MM.1S (cell line): ENCODE measurements at regions not wholly inside any gene's neighbourhood (a gene's known extent, or its start where the extent isn't known, plus 50 kb on each side); places are given as distances from the start of the nearest gene placed in this dataset.

Source experiments
- DNase-seq: peaks from one replicate; pipeline ENCODE4 v3.0.0-alpha.2; 2015
- H2AFZ ChIP-seq: fragments of 300-600 bp; sonication (generic); 2 replicates; pipeline ENCODE4 v1.6.0; 2016; ENCODE audit warnings: antibody characterized with exemption, low read length
- H3F3A ChIP-seq: fragments of 300-600 bp; sonication (generic); 2 replicates; pipeline ENCODE4 v1.6.1; 2016; ENCODE audit warnings: mild to moderate bottlenecking, antibody characterized with exemption, low read length, moderate library complexity, mixed read lengths; ENCODE audit not compliant: insufficient read depth
- H3K27ac ChIP-seq: fragments of 300-600 bp; sonication (generic); 2 replicates; pipeline ENCODE4 v1.5.1; 2016; ENCODE audit warnings: mild to moderate bottlenecking, low read length
- H3K27me3 ChIP-seq: fragments of 300-600 bp; sonication (generic); replicated peaks from 2 replicates; pipeline ENCODE4 v1.6.0; 2016; ENCODE audit warnings: low read length; ENCODE audit not compliant: insufficient read depth
- H3K36me3 ChIP-seq: fragments of 300-600 bp; sonication (generic); replicated peaks from 2 replicates; pipeline ENCODE4 v1.6.1; 2016; ENCODE audit warnings: mild to moderate bottlenecking, low read length, mixed read lengths; ENCODE audit not compliant: insufficient read depth
- H3K4me1 ChIP-seq: fragments of 300-600 bp; sonication (generic); 2 replicates; pipeline ENCODE4 v1.6.1; 2016; ENCODE audit warnings: low read length, mixed read lengths
- H3K4me2 ChIP-seq: fragments of 300-600 bp; sonication (generic); 2 replicates; pipeline ENCODE4 v1.6.0; 2016; ENCODE audit warnings: low read depth, low read length
- H3K4me3 ChIP-seq: fragments of 300-600 bp; sonication (generic); 2 replicates; pipeline ENCODE4 v1.5.1; 2016; ENCODE audit warnings: low read length, mixed read lengths
- H3K79me2 ChIP-seq: fragments of 300-600 bp; sonication (generic); 2 replicates; pipeline ENCODE4 v1.6.1; 2016; ENCODE audit warnings: mixed run types, low read length, mixed read lengths
- H3K9ac ChIP-seq: fragments of 300-600 bp; sonication (generic); 2 replicates; pipeline ENCODE4 v1.6.1; 2016; ENCODE audit warnings: low read length, mixed read lengths
- H3K9me2 ChIP-seq: fragments of 300-600 bp; sonication (generic); replicated peaks from 2 replicates; pipeline ENCODE4 v1.6.1; 2016; ENCODE audit warnings: mild to moderate bottlenecking, low read length, mixed read lengths; ENCODE audit not compliant: insufficient read depth
- H3K9me3 ChIP-seq: fragments of 300-600 bp; sonication (generic); replicated peaks from 2 replicates; pipeline ENCODE4 v1.6.1; 2016; ENCODE audit warnings: mild to moderate bottlenecking, low read length, mixed read lengths; ENCODE audit not compliant: insufficient read depth
- H4K20me1 ChIP-seq: fragments of 300-600 bp; sonication (generic); 2 replicates; pipeline ENCODE4 v1.6.1; 2016; ENCODE audit warnings: mild to moderate bottlenecking, low read length, moderate library complexity, mixed read lengths; ENCODE audit not compliant: insufficient read depth
- EZH2 ChIP-seq: fragments of 300-600 bp; sonication (generic); optimal IDR thresholded peaks from 2 replicates; pipeline ENCODE3; 2017; ENCODE audit warnings: low read depth, mild to moderate bottlenecking, antibody characterized with exemption, low read length, mixed read lengths
- EZH2phosphoT487 ChIP-seq: fragments of 300-600 bp; sonication (generic); IDR thresholded peaks from 2 replicates; pipeline ENCODE4 v1.6.1; 2018; ENCODE audit warnings: antibody characterized with exemption, low read length
- TF ChIP-seq, protein P1 (sequence below): fragments of 300-600 bp; sonication (generic); IDR thresholded peaks from 2 replicates; pipeline ENCODE4 v1.5.1; 2016; ENCODE audit warnings: antibody characterized with exemption, low read length, mixed read lengths

DNA sequence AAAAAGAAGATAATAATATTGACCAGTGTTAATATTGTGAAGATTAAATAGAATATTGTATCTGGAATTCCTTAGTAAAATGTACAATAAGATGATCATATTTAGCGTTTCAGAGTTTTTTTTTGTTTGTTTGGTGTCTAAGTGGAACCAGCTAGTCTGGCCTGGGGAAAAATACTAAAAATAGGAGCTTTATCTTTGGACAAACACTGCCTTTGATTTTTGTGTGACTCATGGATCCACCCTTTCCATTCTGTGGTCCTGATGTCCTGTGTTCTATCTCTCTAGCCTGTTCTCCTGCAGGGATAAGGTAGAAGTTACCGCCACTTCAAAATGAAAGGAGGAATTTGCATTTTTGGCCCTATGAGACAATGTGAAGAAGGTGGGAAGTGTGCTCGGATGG is 79.7 kb upstream of the CRBN start:
- TF ChIP-seq, protein P1, sequence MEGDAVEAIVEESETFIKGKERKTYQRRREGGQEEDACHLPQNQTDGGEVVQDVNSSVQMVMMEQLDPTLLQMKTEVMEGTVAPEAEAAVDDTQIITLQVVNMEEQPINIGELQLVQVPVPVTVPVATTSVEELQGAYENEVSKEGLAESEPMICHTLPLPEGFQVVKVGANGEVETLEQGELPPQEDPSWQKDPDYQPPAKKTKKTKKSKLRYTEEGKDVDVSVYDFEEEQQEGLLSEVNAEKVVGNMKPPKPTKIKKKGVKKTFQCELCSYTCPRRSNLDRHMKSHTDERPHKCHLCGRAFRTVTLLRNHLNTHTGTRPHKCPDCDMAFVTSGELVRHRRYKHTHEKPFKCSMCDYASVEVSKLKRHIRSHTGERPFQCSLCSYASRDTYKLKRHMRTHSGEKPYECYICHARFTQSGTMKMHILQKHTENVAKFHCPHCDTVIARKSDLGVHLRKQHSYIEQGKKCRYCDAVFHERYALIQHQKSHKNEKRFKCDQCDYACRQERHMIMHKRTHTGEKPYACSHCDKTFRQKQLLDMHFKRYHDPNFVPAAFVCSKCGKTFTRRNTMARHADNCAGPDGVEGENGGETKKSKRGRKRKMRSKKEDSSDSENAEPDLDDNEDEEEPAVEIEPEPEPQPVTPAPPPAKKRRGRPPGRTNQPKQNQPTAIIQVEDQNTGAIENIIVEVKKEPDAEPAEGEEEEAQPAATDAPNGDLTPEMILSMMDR: no peak
- TF ChIP-seq EZH2phosphoT487 (no peak), EZH2 (no peak)
- Histone ChIP-seq H4K20me1 (no peaks in the 10 kb centered on the region), H3F3A (no peaks in the 10 kb centered on the region), H2AFZ (no peak overlapping the region), H3K9me3 (no peaks in the 10 kb centered on the region), H3K4me2 (no peak overlapping the region), H3K9me2 (no peaks in the 10 kb centered on the region), H3K79me2 (no peaks in the 10 kb centered on the region), H3K4me3 (no peak overlapping the region), H3K9ac (no peak overlapping the region), H3K27me3 (no peaks in the 10 kb centered on the region), H3K27ac (no peak overlapping the region), H3K4me1 (no peaks in the 10 kb centered on the region), H3K36me3 (no peaks in the 10 kb centered on the region)
- no peak for DNase-seq

DNA sequence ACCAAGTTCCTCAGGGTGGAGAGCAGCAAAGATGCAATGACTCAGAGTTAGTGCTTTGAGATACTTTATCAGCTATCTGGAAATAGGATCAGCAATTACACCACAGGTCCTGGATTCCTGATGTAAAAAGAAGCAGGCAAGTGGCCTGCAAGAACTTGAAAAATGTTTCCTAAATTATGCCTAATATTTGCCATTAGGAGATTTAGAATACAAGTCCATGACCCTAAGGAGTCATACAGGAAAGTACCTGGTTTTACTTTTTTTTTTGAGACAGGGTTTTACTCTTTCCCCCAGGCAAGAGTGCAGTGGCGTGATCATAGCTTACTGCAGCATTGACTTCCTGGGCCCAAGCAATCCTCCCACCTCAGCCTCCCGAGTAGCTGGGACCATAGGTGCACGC is 78.8 kb upstream of the CRBN start:
- H3F3A ChIP-seq: no peaks in the 10 kb centered on the region
- no peaks in the 10 kb centered on the region for H3K4me1 ChIP-seq
- TF ChIP-seq EZH2phosphoT487 (no peak), EZH2 (no peak)
- TF ChIP-seq, protein P1: no peak
- no peak for DNase-seq
- no peak overlapping the region for H3K27ac ChIP-seq
- no peak overlapping the region for H2AFZ ChIP-seq
- no peaks in the 10 kb centered on the region for H3K9me3 ChIP-seq
- H4K20me1 ChIP-seq: no peaks in the 10 kb centered on the region
- no peak overlapping the region for H3K9ac ChIP-seq
- H3K27me3 ChIP-seq: no peaks in the 10 kb centered on the region
- H3K36me3 ChIP-seq: no peaks in the 10 kb centered on the region
- no peak overlapping the region for H3K4me3 ChIP-seq
- no peaks in the 10 kb centered on the region for H3K9me2 ChIP-seq
- no peaks in the 10 kb centered on the region for H3K79me2 ChIP-seq
- no peak overlapping the region for H3K4me2 ChIP-seq

DNA sequence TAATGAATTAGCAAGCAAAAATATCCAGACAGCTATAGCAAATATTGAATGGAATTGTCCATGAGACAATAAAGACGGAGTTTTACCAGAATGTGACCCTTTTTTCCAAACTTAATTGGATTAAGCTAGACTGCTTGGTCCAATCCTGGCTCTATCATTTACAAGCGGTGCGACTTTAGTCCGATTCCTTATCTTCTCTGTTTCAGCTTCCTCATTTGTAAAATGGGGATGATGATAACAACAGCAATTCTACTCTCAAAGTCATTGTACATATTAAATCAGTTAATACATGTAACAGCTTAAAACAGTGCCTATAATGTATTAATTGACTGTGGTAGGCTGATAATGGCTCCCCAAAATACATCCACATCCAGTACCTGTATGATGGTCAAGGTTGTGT is 62.1 kb upstream of the CRBN start:
- no peaks in the 10 kb centered on the region for H3K27me3 ChIP-seq
- DNase-seq: no peak
- no peaks in the 10 kb centered on the region for H3F3A ChIP-seq
- no peaks in the 10 kb centered on the region for H3K79me2 ChIP-seq
- no peak for TF ChIP-seq EZH2phosphoT487
- no peak for TF ChIP-seq EZH2
- TF ChIP-seq, protein P1: no peak
- no peak overlapping the region for H3K27ac ChIP-seq
- H3K9me3 ChIP-seq: no peaks in the 10 kb centered on the region
- H3K9ac ChIP-seq: no peak overlapping the region
- no peaks in the 10 kb centered on the region for H4K20me1 ChIP-seq
- H3K4me3 ChIP-seq: no peak overlapping the region
- no peaks in the 10 kb centered on the region for H3K36me3 ChIP-seq
- H3K4me1 ChIP-seq: no peaks in the 10 kb centered on the region
- H3K4me2 ChIP-seq: no peak overlapping the region
- H2AFZ ChIP-seq: no peak overlapping the region
- H3K9me2 ChIP-seq: no peaks in the 10 kb centered on the region
